HCT116 (cell line): ENCODE measurements at regions not wholly inside any gene's neighbourhood (a gene's known extent, or its start where the extent isn't known, plus 50 kb on each side); places are given as distances from the start of the nearest gene placed in this dataset.

Source experiments
- CBX3 ChIP-seq: IDR thresholded peaks from 2 replicates; pipeline ENCODE4 v1.6.1; 2012; ENCODE audit warnings: low read depth
- CTCF ChIP-seq, 3 experiments: fragments of 200-600 bp in 1 of 3; sonication (generic) in 1 of 3; IDR thresholded peaks in 2 of 3; conservative IDR thresholded peaks in 1 of 3; 2 replicates each; pipeline ENCODE4 v1.5.1; 2012 to 2017; ENCODE audit warnings: low read depth in 2 of 3, low read length in 2 of 3, antibody characterized with exemption in 1 of 3, borderline replicate concordance in 1 of 3, control low read depth in 1 of 3, mild to moderate bottlenecking in 1 of 3, mixed read lengths in 1 of 3, mixed run types in 1 of 3, moderate library complexity in 1 of 3; ENCODE audit not compliant: insufficient read depth in 1 of 3
- SIN3A ChIP-seq: IDR thresholded peaks from 2 replicates; pipeline ENCODE4 v1.6.1; 2012; ENCODE audit warnings: low read depth

DNA sequence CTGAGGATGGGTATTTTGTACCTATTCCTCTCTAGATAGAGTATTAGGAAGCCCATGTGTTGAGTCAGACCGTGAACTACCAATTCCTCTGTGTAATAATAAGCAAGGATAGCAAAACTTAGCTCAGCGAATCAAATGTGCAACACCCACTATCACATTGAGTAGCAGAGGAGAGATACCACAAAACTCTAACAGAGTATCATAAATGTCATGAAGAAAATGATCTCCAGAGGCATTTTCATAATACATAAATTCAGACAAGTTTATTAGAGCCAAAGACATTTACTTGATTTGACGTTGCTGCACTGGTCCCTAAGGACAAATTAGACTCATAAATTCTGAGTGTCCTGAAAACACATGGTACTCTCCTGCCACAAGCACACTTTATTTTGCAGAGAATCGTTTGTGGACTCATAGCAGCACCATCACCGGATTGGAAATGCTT, 245.2 kb downstream of the HAO1 start:
- TF ChIP-seq CTCF (IDR thresholded peaks at IDR 0.05 in 2 of 3, conservative IDR thresholded peaks at IDR 0.05 in 1 of 3; ENCODE audit: borderline replicate concordance in 1 of 3, insufficient read depth in 1 of 3, low read depth in 2 of 3, low read length in 2 of 3) (no peak), CBX3 (no peak), SIN3A (no peak)
